GM12865 (cell line): ENCODE measurements at regions not wholly inside any gene's neighbourhood (a gene's known extent, or its start where the extent isn't known, plus 50 kb on each side); places are given as distances from the start of the nearest gene placed in this dataset.
"Not testable (repeated sequence)": the region's sequence is repeated elsewhere in the genome, so short reads cannot be mapped to it uniquely, and the experiment has no call there.

Experiments
- DNase-seq: peaks from one replicate; pipeline ENCODE4 v3.0.0; 2010; ENCODE audit warnings: low read depth
- H3K4me3 ChIP-seq: 2 replicates; pipeline ENCODE4 v1.5.1; 2011; ENCODE audit warnings: mild to moderate bottlenecking, low read depth, low read length, control low read depth
- TF ChIP-seq, protein P1 (sequence below): IDR thresholded peaks from 2 replicates; pipeline ENCODE4 v1.5.1; 2011; ENCODE audit warnings: low read length, control low read depth, low read depth, inconsistent platforms; ENCODE audit not compliant: insufficient read depth; ENCODE audit errors: missing control alignments

DNA sequence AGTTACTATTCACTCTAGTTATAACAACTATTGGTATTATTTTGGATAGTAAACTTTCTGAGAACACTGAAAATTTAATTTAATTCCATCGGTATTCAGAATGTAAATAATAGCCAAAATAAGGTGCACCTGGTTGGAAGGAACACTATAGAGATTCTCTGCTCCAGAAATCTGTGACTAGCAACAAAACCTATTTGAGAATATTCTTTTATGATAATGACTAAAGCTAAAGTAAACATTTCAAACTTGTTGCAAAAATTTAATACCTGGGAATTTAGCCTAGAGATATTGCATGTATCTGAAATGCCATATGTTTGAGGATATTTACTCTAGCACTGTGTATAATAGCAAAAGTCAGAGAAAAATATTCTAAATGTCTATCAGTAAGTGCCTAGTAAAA is 144.1 kb downstream of the PLK2 start:
- DNase-seq = no peak
- TF ChIP-seq, protein P1, sequence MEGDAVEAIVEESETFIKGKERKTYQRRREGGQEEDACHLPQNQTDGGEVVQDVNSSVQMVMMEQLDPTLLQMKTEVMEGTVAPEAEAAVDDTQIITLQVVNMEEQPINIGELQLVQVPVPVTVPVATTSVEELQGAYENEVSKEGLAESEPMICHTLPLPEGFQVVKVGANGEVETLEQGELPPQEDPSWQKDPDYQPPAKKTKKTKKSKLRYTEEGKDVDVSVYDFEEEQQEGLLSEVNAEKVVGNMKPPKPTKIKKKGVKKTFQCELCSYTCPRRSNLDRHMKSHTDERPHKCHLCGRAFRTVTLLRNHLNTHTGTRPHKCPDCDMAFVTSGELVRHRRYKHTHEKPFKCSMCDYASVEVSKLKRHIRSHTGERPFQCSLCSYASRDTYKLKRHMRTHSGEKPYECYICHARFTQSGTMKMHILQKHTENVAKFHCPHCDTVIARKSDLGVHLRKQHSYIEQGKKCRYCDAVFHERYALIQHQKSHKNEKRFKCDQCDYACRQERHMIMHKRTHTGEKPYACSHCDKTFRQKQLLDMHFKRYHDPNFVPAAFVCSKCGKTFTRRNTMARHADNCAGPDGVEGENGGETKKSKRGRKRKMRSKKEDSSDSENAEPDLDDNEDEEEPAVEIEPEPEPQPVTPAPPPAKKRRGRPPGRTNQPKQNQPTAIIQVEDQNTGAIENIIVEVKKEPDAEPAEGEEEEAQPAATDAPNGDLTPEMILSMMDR = no peak
- H3K4me3 ChIP-seq = no peak overlapping the region

DNA sequence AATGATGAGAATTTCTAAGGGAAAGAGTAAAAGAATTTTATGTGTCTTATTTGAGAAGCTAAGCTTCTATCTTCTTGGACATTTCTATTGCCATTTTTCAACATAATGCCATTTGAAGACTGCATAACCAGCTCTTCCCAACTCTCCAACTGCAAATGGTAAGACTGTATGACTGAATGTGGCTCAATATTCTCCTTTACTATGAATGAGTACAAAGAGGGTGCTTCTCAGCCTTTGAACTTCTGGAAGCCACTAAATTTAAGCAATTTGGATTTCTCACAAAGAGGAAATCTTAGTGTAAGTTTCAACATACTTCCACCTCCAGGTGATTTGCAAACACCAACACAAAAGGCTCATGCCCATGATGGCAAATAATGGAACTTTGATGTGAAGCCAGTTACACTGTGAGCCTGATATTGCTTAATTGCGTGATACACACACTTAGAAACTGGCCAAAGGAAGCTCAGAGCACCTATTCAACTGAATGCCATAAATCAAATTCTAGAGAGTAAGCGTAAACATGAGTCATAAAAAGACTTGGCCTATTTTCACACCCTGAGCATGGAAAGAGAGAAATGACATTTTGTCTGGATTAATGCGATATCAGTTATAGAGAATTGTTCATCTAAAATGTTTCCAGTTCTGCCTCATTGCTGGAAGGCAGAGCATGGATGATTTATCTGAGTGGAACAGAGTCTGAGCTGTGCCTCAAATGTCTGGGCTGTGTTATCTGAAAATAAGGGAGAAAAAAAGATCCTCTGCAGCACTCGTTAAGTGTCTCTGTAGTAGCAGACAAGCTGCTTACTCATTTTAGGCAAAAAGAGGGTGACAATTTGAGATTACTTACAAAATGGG is 145.3 kb downstream of the PLK2 start:
- TF ChIP-seq, protein P1 = no peak
- H3K4me3 ChIP-seq = no peak overlapping the region
- DNase-seq = no peak

DNA sequence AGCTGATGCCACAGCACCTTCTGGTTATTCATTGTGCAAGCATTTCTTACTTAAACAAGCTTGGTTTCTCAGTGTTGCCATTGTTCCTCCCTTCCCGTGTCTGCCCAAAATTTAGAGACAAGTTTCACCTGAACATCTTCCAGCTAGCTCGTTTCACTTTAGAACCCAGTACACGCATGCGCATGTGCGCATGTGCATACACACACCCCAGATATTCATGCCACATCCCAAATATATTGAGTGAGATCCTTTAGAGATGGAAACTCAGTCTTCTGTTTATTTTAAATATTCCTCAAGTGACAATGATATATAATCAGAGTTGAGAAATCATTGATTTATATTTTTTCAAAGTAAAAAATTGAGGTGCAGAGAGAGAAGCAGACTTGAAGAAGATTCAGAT is 147.6 kb downstream of the PLK2 start:
- no peak for DNase-seq
- TF ChIP-seq, protein P1 = no peak
- H3K4me3 ChIP-seq = no peak overlapping the region

DNA sequence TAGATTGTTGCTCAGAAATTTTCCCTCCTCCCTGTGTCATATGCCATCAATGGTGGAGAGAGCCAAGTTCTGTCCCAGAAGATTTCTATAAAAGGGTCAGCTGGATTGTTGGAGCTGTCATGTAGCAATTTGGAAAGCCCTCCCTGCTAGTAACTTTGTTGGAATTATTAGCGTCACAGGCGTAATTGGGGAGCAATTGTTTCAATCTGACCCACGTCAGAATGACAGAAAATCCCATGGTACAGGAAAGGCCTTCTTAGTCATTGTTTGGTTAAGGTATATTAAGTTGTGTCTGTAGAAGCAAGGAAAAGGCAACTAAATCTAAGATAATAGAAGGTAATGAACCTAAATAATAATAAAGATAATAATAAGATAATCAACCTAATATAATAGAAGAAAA is 148.4 kb downstream of the PLK2 start:
- TF ChIP-seq, protein P1 = no peak
- no peak overlapping the region for H3K4me3 ChIP-seq

DNA sequence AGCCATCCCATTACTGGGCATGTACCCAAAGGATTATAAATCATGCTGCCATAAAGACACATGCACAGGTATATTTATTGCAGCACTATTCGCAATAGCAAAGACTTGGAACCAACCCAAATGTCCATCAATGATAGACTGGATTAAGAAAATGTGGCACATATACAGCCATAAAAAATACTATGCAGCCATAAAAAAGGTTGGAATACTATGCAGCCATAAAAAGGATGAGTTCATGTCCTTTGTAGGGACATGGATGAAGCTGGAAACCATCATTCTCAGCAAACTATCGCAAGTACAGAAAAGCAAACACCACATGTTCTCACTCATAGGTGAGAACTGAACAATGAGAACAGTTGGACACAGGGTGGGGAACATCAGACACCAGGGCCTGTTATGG is 151.5 kb downstream of the PLK2 start:
- not testable (repeated sequence) for H3K4me3 ChIP-seq

More for the DNA sequence above, 148.4 kb downstream of the PLK2 start:
- DNase-seq = no peak

DNA sequence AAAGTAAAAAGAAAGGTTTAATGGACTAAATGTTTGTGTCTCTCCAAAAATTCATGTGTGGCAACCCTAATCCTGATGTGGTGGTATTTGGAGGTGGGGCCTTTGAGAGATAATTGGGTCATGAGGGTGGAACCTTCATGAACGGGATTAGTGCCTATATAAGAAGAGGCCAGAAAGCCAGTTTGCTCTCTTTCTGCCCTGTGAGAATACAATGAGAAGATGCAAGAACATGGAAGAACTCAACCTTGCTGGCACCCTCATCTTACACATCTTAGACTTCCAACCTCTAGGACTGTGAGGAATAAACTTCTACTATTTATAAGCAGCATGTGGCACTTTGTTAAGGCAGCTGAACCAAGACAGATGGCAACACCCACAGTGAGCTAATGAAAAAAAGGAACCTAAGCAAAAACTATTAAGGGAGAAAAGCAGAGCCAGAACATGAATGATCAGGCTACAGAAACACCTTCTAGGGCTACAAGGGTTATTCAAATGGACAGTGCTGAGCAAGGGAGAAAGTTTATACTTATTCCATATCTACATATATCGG is 159.5 kb downstream of the PLK2 start:
- TF ChIP-seq, protein P1 = no peak
- H3K4me3 ChIP-seq = no peak overlapping the region
- DNase-seq = no peak

More for the DNA sequence above, 151.5 kb downstream of the PLK2 start:
- DNase-seq = not testable (repeated sequence)

DNA sequence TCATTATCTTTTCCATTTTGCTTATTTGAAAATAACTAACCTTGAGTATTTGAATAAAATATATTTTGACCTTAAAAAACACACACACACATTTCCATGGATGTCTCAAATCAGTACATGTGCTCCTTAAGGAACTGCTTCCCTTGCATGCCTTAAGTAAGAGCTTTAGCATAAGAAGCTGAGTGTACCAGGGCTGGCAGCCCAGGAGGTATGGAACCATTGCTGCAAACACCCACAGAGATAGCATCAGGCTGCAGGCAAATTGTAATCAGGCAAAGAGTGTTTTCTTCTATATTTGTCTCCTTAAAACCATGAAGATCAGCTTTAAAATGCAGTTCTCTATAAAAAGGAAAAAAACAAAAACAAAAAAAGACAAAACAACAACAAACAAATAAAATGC is 160.6 kb downstream of the PLK2 start:
- no peak for DNase-seq
- TF ChIP-seq, protein P1 = no peak
- H3K4me3 ChIP-seq = no peak overlapping the region
